Memory B cell (primary cell): ENCODE measurements at regions not wholly inside any gene's neighbourhood (a gene's known extent, or its start where the extent isn't known, plus 50 kb on each side); places are given as distances from the start of the nearest gene placed in this dataset.
A peak's percentile ranks its signal among the peaks of the same experiment; 100 is the strongest.

ENCODE experiments used
- ATAC-seq: fragments of 150-1000 bp; cut with Tn5 transposase; 2 replicates; pipeline ENCODE4 v1.10.0; 2021; ENCODE audit warnings: low read depth, mild to moderate bottlenecking, moderate library complexity
- DNase-seq, 2 donors: peaks; one replicate each; pipeline ENCODE4 v3.0.0; 2022; ENCODE audit warnings: low spot score in 2 of 2
- H3K27ac Mint-ChIP-seq: one replicate; pipeline ENCODE4 v1.8.0; 2022; ENCODE audit warnings: mild to moderate bottlenecking, moderate library complexity, mixed read lengths
- H3K27me3 Mint-ChIP-seq: one replicate; pipeline ENCODE4 v1.8.0; 2022; ENCODE audit warnings: mixed read lengths
- H3K36me3 Mint-ChIP-seq: one replicate; pipeline ENCODE4 v1.8.0; 2022; ENCODE audit warnings: mild to moderate bottlenecking, mixed read lengths
- H3K4me1 Mint-ChIP-seq: one replicate; pipeline ENCODE4 v1.8.0; 2022; ENCODE audit warnings: mixed read lengths
- H3K4me3 Mint-ChIP-seq: one replicate; pipeline ENCODE4 v1.8.0; 2022; ENCODE audit warnings: mild to moderate bottlenecking, moderate library complexity, mixed read lengths
- H3K9me3 Mint-ChIP-seq: one replicate; pipeline ENCODE4 v1.8.0; 2022; ENCODE audit warnings: mixed read lengths

DNA sequence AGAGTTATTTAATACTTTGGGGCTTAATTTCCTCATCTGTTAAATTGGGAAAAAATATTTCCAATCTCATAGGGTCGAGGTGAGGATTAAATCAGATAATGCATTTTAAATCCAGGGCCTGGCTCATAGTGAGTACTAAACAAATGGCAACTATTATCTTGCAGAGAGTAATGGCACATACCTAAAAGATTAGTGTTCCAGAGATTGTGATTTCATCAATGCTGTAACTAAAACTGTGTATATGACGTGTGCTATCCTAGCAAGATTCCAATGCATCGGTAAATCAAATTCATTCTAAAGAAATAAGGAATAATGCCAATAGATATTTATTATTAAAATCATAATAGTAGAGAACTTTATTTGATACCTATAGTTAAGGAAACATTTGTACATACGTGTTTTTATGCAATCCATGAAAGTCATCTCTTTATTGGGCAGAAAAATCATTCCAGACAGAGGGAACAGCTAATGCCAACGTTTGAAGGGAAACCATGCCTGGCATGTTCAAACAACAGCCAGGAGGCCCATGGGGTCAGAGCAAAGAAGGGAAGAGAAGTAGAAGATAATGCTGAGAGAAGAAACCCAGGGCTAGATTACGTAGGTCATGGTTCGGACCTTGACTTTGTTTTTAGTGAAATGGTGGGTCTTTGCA, 174.8 kb upstream of the AGR3 start:
- H3K4me3 Mint-ChIP-seq, result no peak overlapping the region
- no peaks in the 10 kb centered on the region for H3K9me3 Mint-ChIP-seq
- ATAC-seq (no peak), DNase-seq (no peak)
- H3K27me3 Mint-ChIP-seq, result no peaks in the 10 kb centered on the region
- H3K36me3 Mint-ChIP-seq, result no peaks in the 10 kb centered on the region
- no peak overlapping the region for H3K27ac Mint-ChIP-seq
- peaks cover 3% of the 10 kb centered on the region for H3K4me1 Mint-ChIP-seq

GRCh38 chr7:17057143-17057509, 175.3 kb upstream of the AGR3 start:
- Mint-ChIP-seq H3K27me3 (no peaks in the 10 kb centered on the region), H3K36me3 (no peaks in the 10 kb centered on the region), H3K4me1 (peaks cover 3% of the 10 kb centered on the region), H3K27ac (no peak overlapping the region), H3K9me3 (no peaks in the 10 kb centered on the region), H3K4me3 (no peak overlapping the region)
- ATAC-seq (no peak), DNase-seq (no peak)

DNA sequence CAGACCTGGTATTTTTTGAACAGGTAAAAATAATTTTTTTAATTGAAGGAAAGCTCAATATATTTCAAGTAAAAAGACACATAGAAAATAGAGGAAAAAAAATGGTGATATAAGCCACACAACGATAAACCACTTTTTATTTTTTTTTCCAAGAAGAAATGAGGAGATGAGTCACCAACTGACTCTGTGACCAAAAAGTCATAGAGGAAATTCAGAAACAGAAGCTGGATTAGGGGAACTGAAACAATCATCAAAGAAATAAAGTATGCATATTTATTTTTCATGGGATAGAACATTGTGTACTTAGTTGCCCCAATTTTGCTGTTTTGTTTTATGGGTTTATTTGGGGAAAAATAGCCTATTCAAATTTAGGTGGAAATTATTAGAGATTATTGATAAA, 176.8 kb upstream of the AGR3 start:
- H3K27me3 Mint-ChIP-seq, result no peaks in the 10 kb centered on the region
- no peak for DNase-seq
- no peaks in the 10 kb centered on the region for H3K36me3 Mint-ChIP-seq
- H3K9me3 Mint-ChIP-seq, result no peaks in the 10 kb centered on the region
- peak; percentile 42 for ATAC-seq
- no peak overlapping the region for H3K4me3 Mint-ChIP-seq
- no peak overlapping the region for H3K27ac Mint-ChIP-seq
- peaks cover 3% of the 10 kb centered on the region for H3K4me1 Mint-ChIP-seq

- no peaks in the 10 kb centered on the region for H3K9me3 Mint-ChIP-seq
- no peaks in the 10 kb centered on the region for H3K36me3 Mint-ChIP-seq
- peaks cover 3% of the 10 kb centered on the region for H3K4me1 Mint-ChIP-seq
- no peak overlapping the region for H3K4me3 Mint-ChIP-seq
- no peak for ATAC-seq
- no peak overlapping the region for H3K27ac Mint-ChIP-seq
- no peak for DNase-seq
- no peaks in the 10 kb centered on the region for H3K27me3 Mint-ChIP-seq
Measured at GRCh38 chr7:17060051-17060450, 178.3 kb upstream of the AGR3 start.

DNA sequence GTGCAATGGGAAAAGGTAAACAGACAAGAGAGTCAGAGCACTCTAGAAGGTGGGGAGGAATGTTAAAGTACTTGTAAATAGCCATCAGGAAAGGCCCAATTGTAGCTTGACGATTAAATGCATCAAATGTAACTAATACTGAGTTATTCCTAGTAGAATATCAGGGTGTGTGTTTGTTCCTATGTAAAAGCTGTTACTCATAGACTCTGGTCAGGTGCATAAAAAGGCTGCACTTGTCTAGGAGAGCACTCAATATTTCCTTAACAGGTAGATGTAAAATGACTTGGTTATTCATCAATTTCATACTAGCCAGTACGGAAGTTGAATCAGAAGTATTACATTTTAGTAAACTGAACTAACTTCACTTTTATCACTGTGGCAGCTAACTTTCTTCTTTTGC, 179.7 kb upstream of the AGR3 start:
- Mint-ChIP-seq H3K27me3 (no peaks in the 10 kb centered on the region), H3K4me3 (no peak overlapping the region), H3K36me3 (no peaks in the 10 kb centered on the region), H3K4me1 (peaks cover 3% of the 10 kb centered on the region), H3K27ac (no peak overlapping the region), H3K9me3 (peaks cover 1% of the 10 kb centered on the region)
- ATAC-seq (no peak), DNase-seq (no peak)

DNA sequence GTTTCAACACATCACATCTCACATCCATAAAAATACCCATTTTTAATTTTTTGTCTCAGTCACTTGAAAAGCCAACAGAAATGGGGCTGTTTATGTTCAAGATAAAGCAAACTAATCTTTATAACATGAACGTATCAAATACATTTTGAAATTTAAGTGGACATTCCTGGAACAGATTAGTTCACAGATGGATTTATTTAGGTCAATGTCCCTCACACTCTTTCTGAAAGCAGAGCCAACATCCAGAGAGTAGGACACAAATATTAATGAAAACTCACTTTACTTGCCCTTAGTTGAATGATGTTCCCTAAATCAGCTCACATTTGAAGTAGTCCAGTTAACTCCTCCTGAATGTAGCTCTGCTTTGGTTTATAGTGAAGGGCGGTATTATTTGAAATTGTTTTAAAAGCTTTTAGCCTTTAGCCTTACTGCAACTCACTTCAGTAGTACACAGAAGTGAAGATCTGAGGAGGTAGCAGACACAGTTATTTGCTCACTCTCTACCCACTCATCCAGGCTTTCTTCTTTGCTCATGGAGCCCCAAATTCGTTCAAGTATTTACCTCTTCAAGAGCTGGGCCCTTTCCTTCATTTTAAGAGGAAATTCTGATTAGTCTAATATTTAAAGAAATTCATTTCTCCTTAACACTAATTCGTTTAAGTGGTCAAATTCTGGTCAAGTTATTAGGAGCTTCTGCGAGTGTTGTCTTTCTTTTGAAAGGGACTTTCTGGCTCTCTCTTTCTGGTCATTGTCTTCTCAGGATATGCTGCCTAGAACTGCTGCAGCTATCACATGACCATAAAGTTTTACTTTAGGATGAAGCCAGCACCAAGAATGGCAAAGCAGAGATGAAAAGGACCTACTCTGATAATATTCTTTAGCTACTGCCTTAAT, 180.6 kb upstream of the AGR3 start:
- no peaks in the 10 kb centered on the region for H3K36me3 Mint-ChIP-seq
- no peak overlapping the region for H3K4me3 Mint-ChIP-seq
- H3K27me3 Mint-ChIP-seq, result no peaks in the 10 kb centered on the region
- peaks cover 3% of the 10 kb centered on the region for H3K4me1 Mint-ChIP-seq
- H3K27ac Mint-ChIP-seq, result no peak overlapping the region
- no peak for DNase-seq
- H3K9me3 Mint-ChIP-seq, result peaks cover 1% of the 10 kb centered on the region
- ATAC-seq, result no peak

DNA sequence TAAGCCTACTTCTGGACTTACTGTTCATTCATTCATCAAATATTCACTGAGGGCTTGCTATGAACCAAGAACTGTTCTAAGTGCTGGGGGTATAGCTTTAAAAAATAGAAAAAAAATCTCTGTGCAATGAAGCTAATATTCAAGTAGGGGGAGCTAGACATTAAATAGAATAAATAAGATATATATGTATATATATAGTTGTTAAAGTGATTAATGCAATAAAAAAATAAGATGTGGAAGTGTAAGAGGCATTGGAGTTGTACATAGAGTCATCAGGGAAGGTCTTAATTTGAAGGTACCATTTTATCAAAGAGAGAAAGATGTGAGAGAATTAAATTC, 181.2 kb upstream of the AGR3 start:
- no peaks in the 10 kb centered on the region for H3K27me3 Mint-ChIP-seq
- no peak overlapping the region for H3K4me3 Mint-ChIP-seq
- H3K27ac Mint-ChIP-seq, result no peak overlapping the region
- no peaks in the 10 kb centered on the region for H3K36me3 Mint-ChIP-seq
- peaks cover 1% of the 10 kb centered on the region for H3K9me3 Mint-ChIP-seq
- peaks cover 3% of the 10 kb centered on the region for H3K4me1 Mint-ChIP-seq
- no peak for DNase-seq
- ATAC-seq, result no peak

- Mint-ChIP-seq H3K27me3 (no peaks in the 10 kb centered on the region), H3K4me3 (no peak overlapping the region), H3K27ac (no peak overlapping the region), H3K9me3 (peaks cover 1% of the 10 kb centered on the region), H3K36me3 (no peaks in the 10 kb centered on the region), H3K4me1 (peaks cover 12% of the 10 kb centered on the region)
- DNase-seq (no peak), ATAC-seq (no peak)
Measured at GRCh38 chr7:17067691-17068090, 185.9 kb upstream of the AGR3 start.

DNA sequence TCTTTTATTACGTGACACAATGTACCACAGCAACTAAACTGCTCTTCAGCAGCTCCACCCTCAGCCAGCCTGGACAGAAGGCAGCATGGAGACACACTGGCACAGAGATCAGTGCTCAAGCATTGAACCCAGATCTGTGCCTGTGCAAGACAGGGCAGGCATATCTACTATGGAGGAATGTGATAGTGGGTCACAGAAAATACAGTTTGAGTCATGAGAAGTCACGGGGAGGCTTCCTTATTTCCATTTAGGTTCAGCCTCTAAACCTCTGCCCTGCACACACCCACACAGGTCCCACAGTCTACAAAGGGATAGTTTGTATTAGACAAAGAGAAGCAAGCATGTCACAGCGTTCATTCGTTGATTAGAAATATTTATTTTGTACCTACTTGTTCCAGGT, 187.4 kb upstream of the AGR3 start:
- Mint-ChIP-seq H3K9me3 (peaks cover 1% of the 10 kb centered on the region), H3K4me3 (no peak overlapping the region)
- peak; percentile 34 for ATAC-seq

GRCh38 chr7:17070231-17070708, 188.5 kb upstream of the AGR3 start:
- H3K27me3 Mint-ChIP-seq, result no peaks in the 10 kb centered on the region
- peaks cover 3% of the 10 kb centered on the region for H3K9me3 Mint-ChIP-seq
- peaks cover 14% of the 10 kb centered on the region for H3K4me1 Mint-ChIP-seq
- no peak overlapping the region for H3K27ac Mint-ChIP-seq
- no peaks in the 10 kb centered on the region for H3K36me3 Mint-ChIP-seq
- H3K4me3 Mint-ChIP-seq, result no peak overlapping the region
- DNase-seq (no peak), ATAC-seq (no peak)

More for the DNA sequence above, 187.4 kb upstream of the AGR3 start:
- H3K4me1 Mint-ChIP-seq, result peaks cover 12% of the 10 kb centered on the region
- DNase-seq, result no peak
- H3K27me3 Mint-ChIP-seq, result no peaks in the 10 kb centered on the region
- no peaks in the 10 kb centered on the region for H3K36me3 Mint-ChIP-seq
- no peak overlapping the region for H3K27ac Mint-ChIP-seq

GRCh38 chr7:17071866-17072265, 190.1 kb upstream of the AGR3 start:
- H3K36me3 Mint-ChIP-seq, result no peaks in the 10 kb centered on the region

DNA sequence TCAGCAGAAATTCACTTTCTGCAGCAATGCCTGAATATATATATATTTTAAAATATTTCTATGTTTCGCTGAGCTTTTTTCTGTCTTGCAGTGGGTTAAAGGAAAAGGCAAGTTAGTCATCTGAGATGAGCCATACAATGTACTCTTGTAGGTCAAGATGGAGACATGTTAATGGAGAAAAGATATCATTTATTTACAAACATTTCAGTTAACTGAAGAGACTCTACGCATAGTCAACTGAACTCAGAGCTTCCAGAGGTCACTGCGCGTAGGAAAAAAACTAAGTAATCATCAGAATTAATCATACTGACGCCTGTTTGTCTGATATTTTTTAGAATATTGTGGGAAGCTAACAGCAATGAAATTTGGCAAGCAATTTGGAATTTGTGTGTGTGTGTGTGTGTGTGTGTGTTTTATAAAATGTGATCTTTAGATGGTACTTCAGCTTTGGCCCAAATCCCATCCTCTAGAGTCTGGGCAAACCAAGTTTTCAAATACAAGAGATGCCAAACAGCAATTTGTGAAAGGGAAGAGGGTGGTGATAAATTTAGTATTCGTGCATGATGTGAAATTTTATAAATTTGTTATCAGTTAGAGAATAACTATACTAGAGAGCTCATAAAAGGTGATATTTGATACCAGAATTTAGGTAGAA, 193.9 kb upstream of the AGR3 start:
- Mint-ChIP-seq H3K27ac (no peak overlapping the region), H3K36me3 (no peaks in the 10 kb centered on the region), H3K4me1 (peaks cover 4% of the 10 kb centered on the region), H3K4me3 (no peak overlapping the region), H3K9me3 (peaks cover 2% of the 10 kb centered on the region), H3K27me3 (no peaks in the 10 kb centered on the region)
- no peak for ATAC-seq
- DNase-seq, result no peak

More at GRCh38 chr7:17071866-17072265, 190.1 kb upstream of the AGR3 start:
- H3K4me3 Mint-ChIP-seq, result no peak overlapping the region
- H3K9me3 Mint-ChIP-seq, result peaks cover 2% of the 10 kb centered on the region
- ATAC-seq, result no peak
- no peak overlapping the region for H3K27ac Mint-ChIP-seq
- peaks cover 14% of the 10 kb centered on the region for H3K4me1 Mint-ChIP-seq
- DNase-seq, result no peak
- no peaks in the 10 kb centered on the region for H3K27me3 Mint-ChIP-seq

GRCh38 chr7:17078298-17078697, 196.5 kb upstream of the AGR3 start:
- Mint-ChIP-seq H3K9me3 (peaks cover 2% of the 10 kb centered on the region), H3K27ac (no peak overlapping the region), H3K4me3 (no peak overlapping the region), H3K27me3 (no peaks in the 10 kb centered on the region), H3K36me3 (no peaks in the 10 kb centered on the region), H3K4me1 (peaks cover 2% of the 10 kb centered on the region)
- ATAC-seq (no peak), DNase-seq (no peak)

GRCh38 chr7:17083392-17084165, 201.8 kb upstream of the AGR3 start:
- Mint-ChIP-seq H3K4me1 (no peaks in the 10 kb centered on the region), H3K9me3 (peaks cover 1% of the 10 kb centered on the region), H3K4me3 (no peak overlapping the region), H3K27me3 (no peaks in the 10 kb centered on the region), H3K36me3 (no peaks in the 10 kb centered on the region), H3K27ac (no peak overlapping the region)
- DNase-seq (no peak), ATAC-seq (no peak)
